ENCODE measurements at regions not wholly inside any gene's neighbourhood (a gene's known extent, or its start where the extent isn't known, plus 50 kb on each side); places are given as distances from the start of the nearest gene placed in this dataset.

DNA sequence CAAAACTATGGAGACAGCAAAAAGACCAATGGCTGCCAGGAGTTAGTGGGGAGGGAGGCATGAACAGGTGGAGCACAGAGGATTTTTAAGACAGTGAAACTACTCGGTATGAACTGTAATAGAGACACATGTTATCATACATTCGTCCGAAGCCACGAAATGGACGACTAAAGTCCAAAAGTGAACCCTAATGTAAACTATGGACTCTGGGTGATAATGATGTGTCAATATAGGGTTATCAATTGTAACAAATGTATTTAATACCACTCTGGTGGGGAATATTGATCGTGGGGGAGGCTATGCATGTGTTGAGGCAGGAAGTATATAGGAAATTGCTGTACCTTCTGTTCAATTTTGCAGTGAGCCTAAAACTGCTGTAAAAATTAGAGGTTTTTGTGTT lies 107.0 kb downstream of the CPN2 start:
- H3K4me3 ChIP-seq (ENCODE audit: low read depth, low read length): no peak overlapping the region
- no peaks in the 10 kb centered on the region for H3K27me3 ChIP-seq (ENCODE audit: control insufficient read depth, insufficient read depth, low read length)
- H3K9ac ChIP-seq (ENCODE audit: low read depth, low read length): no peak overlapping the region
- no peaks in the 10 kb centered on the region for H3K9me3 ChIP-seq (ENCODE audit: control insufficient read depth, insufficient read depth, low read length)
- no peaks in the 10 kb centered on the region for H3K4me1 ChIP-seq (ENCODE audit: control insufficient read depth, insufficient read depth, low read length)
- no peaks in the 10 kb centered on the region for H3K36me3 ChIP-seq (ENCODE audit: control insufficient read depth, insufficient read depth, low read length)

DNA sequence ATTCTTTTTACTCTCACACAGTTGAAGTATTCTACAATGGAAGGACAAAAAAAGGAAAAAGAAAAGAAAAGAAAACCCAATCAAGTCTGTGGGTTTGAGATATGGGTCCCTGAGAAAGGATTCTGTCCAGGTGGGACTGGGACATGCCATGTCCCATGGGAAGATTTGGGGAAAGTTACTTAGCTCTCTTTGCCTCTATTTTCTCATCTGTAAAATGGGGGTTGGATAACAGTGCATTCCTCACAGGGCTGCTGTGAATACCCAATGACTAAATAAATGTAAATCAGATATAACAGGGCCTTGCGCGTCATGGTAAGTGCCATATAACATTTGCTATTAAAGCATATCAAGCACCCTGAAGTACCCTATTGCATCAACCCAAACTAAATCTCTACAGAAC lies 105.7 kb downstream of the CPN2 start:
- no peaks in the 10 kb centered on the region for H3K9me3 ChIP-seq (ENCODE audit: control insufficient read depth, insufficient read depth, low read length)
- no peaks in the 10 kb centered on the region for H3K36me3 ChIP-seq (ENCODE audit: control insufficient read depth, insufficient read depth, low read length)
- no peaks in the 10 kb centered on the region for H3K4me1 ChIP-seq (ENCODE audit: control insufficient read depth, insufficient read depth, low read length)
- H3K4me3 ChIP-seq (ENCODE audit: low read depth, low read length): no peak overlapping the region
- no peak overlapping the region for H3K9ac ChIP-seq (ENCODE audit: low read depth, low read length)
- no peaks in the 10 kb centered on the region for H3K27me3 ChIP-seq (ENCODE audit: control insufficient read depth, insufficient read depth, low read length)

DNA sequence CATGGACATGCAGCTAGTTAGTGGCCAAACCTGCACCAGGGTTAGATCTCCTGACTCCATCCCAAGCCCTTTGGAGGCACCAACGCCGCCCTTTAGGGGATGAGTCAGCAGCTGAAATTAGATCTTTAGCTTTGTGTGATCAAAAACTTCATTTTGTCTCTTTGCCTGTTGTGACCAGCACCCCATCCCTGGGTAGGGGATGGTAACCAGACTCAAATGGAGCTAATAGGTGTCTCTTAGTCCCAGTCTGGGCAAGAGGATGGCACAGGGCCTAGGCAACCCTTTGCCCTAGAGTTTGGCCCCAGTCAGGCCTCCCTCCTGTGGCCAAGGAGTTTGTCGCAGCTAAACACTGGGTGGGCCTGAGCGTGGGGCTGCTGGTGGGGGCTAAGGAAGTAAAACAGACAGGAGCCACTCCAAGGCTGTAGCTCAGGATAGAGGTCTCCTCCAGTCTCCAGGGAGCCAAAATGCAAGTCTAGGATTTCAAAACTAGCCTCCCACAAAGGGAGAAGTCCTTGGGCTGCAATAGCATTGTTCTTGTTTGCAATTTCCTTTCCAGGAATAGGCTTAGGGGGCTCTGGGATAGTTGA lies 105.1 kb downstream of the CPN2 start:
- H3K4me1 ChIP-seq (ENCODE audit: control insufficient read depth, insufficient read depth, low read length): no peaks in the 10 kb centered on the region
- H3K27me3 ChIP-seq (ENCODE audit: control insufficient read depth, insufficient read depth, low read length): no peaks in the 10 kb centered on the region
- H3K4me3 ChIP-seq (ENCODE audit: low read depth, low read length): no peak overlapping the region
- H3K9ac ChIP-seq (ENCODE audit: low read depth, low read length): no peak overlapping the region
- H3K36me3 ChIP-seq (ENCODE audit: control insufficient read depth, insufficient read depth, low read length): no peaks in the 10 kb centered on the region
- H3K9me3 ChIP-seq (ENCODE audit: control insufficient read depth, insufficient read depth, low read length): no peaks in the 10 kb centered on the region

DNA sequence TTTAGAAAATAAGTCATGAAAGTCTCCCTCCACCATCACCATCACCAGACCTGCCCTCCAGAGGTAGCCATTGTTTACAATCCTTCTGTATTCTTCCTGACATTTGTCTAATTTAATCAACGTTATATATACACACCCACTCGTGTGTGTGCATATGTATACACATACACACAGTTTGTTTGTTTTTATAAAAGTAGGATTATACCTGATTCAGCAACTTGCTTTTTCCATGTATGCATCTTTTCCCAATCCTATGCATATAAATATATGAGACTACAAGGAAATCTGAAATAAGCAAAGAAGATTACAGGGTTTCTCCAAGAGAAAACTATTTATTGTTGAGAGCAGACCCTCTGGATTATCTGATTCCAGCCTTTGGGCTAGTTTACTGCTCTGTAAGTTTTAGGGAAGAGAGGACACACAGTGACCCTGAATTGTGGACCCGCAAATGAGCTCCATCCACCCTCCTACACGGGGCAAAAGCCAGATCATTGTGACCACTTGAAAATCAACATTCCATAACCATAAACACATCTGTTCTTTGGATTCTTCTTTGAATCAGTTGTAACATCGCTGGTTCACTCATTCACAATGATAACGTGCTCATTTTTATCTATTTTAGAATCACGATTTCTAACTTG lies 104.3 kb downstream of the CPN2 start:
- Histone ChIP-seq H3K4me3 (ENCODE audit: low read depth, low read length) (no peak overlapping the region), H3K36me3 (ENCODE audit: control insufficient read depth, insufficient read depth, low read length) (no peaks in the 10 kb centered on the region), H3K9me3 (ENCODE audit: control insufficient read depth, insufficient read depth, low read length) (no peaks in the 10 kb centered on the region), H3K9ac (ENCODE audit: low read depth, low read length) (no peak overlapping the region), H3K27me3 (ENCODE audit: control insufficient read depth, insufficient read depth, low read length) (no peaks in the 10 kb centered on the region), H3K4me1 (ENCODE audit: control insufficient read depth, insufficient read depth, low read length) (no peaks in the 10 kb centered on the region)

DNA sequence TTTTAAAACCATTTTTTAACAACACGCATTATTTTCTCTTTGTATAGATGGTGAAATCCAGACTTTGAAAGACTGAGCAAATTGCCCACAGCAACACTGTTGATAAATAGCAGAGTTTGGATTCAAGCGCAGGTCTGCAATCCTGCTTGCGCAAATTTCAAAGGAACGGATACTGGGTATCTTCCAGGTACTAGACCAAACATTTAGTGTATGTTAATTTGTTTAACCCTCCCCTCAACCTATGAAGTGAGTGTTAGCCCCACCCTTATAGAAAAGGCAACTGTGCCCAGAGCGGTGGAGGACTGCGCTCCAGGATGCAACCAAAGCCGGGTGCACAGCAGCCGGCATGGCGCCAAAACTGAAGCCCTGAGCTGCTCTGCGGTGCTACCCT lies 103.8 kb downstream of the CPN2 start:
- no peaks in the 10 kb centered on the region for H3K4me1 ChIP-seq (ENCODE audit: control insufficient read depth, insufficient read depth, low read length)
- no peak overlapping the region for H3K9ac ChIP-seq (ENCODE audit: low read depth, low read length)

DNA sequence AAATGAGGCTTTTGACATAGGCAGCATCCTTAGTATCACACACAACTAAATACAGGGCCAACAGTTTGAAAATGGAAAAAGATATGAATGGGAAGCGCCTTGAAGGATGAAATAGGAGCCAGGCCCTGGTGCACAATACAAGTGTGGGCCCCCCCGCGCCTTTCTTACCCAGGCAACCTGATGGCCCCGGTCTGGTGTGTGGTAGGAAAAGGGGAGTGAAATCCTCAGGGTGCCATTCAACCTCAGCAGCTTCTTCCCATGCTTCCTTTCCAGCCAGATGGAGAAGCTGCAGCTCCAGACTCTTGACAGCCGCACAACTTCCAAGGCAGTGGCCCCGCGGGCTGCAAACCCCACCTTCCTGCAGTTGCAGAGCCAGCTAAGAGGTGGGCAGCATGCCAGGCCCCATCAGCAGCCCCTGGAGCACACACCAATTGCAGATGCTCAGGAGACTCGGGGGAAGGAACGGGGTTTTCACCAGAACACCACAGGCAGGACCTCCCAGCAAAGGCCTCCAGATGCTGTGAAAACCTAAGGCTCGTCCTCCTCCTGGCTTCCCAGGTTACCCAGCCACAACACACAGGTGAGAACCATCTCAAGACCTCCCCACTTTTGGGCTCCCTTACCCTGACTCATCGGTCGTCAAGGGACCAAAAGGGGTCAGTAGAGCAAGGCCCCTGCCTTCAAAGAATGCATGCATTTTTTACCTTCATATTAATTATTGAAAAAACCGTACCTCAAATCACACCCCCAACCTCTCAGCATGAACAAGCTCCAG lies 101.6 kb downstream of the CPN2 start:
- no peaks in the 10 kb centered on the region for H3K4me1 ChIP-seq (ENCODE audit: control insufficient read depth, insufficient read depth, low read length)
- H3K9me3 ChIP-seq (ENCODE audit: control insufficient read depth, insufficient read depth, low read length): no peaks in the 10 kb centered on the region

More for the DNA sequence above, 103.8 kb downstream of the CPN2 start:
- H3K36me3 ChIP-seq (ENCODE audit: control insufficient read depth, insufficient read depth, low read length): no peaks in the 10 kb centered on the region
- no peaks in the 10 kb centered on the region for H3K9me3 ChIP-seq (ENCODE audit: control insufficient read depth, insufficient read depth, low read length)
- no peaks in the 10 kb centered on the region for H3K27me3 ChIP-seq (ENCODE audit: control insufficient read depth, insufficient read depth, low read length)
- no peak overlapping the region for H3K4me3 ChIP-seq (ENCODE audit: low read depth, low read length)

DNA sequence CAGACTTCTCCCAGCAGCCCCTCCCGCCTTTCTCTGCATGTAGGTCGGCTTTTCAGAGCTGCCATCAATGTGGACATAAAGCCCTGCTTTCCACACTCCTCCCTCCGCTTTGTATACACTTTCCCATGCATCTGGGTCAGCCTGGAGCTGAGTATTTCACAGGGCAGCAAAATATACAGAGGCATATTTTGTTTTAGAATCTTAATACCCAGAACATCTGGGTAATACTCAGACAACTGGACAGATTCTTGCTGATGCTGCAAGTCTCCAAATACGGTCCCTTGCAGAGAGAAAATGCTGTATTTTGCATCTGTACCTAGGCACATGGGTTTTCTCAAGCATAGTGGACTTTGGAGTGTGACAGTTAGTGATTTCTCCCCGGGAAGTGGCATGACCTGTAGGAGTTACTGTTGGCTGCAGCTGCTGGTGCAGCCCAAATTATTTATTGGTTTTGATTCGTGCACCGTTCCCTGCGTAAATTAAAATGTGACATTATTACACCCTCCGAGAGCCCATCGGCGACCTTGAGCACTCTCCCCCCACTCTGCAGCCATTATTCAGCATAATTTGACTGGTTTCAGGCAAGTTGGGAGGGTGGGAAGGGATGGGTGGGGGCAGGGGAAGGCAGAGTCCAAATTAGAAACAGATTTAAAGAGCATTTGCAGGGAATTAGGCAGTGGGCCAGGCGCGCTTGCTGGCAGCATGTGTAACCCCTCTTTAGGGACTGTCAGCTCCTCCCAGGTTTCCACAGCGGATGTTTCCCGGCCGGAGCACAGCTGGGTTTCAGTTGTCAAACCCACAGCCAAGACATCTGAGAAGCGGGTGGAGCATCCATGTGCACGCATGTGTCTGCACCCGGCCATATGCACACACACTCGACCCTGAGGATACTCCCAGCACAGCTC lies 100.8 kb downstream of the CPN2 start:
- H3K9me3 ChIP-seq (ENCODE audit: control insufficient read depth, insufficient read depth, low read length): no peaks in the 10 kb centered on the region
- H3K9ac ChIP-seq (ENCODE audit: low read depth, low read length): no peak overlapping the region
- no peaks in the 10 kb centered on the region for H3K36me3 ChIP-seq (ENCODE audit: control insufficient read depth, insufficient read depth, low read length)
- H3K4me1 ChIP-seq (ENCODE audit: control insufficient read depth, insufficient read depth, low read length): no peaks in the 10 kb centered on the region
- H3K4me3 ChIP-seq (ENCODE audit: low read depth, low read length): no peak overlapping the region
- H3K27me3 ChIP-seq (ENCODE audit: control insufficient read depth, insufficient read depth, low read length): peaks cover 2% of the 10 kb centered on the region

More for the DNA sequence above, 101.6 kb downstream of the CPN2 start:
- Histone ChIP-seq H3K36me3 (ENCODE audit: control insufficient read depth, insufficient read depth, low read length) (no peaks in the 10 kb centered on the region), H3K9ac (ENCODE audit: low read depth, low read length) (no peak overlapping the region), H3K27me3 (ENCODE audit: control insufficient read depth, insufficient read depth, low read length) (peaks cover 2% of the 10 kb centered on the region), H3K4me3 (ENCODE audit: low read depth, low read length) (no peak overlapping the region)

DNA sequence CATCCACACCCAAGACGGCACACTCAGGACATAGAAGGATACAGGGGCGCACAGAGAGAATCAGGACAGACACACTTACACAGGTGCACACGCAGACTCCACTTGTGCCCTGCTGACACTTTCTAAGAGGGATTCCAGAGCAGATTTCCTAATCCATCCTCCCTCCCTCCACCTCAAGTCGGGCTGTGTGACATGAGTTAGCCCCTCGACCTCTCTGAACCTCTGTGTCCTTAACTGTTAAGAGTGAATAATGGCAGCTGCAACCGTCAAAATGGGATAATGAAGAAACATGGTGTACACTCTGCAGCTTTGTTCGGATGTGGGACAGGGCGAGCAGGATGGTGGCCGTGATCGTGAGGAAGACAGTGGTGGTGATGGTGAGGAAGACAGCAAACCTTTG lies 100.1 kb downstream of the CPN2 start:
- H3K4me1 ChIP-seq (ENCODE audit: control insufficient read depth, insufficient read depth, low read length): no peaks in the 10 kb centered on the region
- no peaks in the 10 kb centered on the region for H3K9me3 ChIP-seq (ENCODE audit: control insufficient read depth, insufficient read depth, low read length)
- no peaks in the 10 kb centered on the region for H3K36me3 ChIP-seq (ENCODE audit: control insufficient read depth, insufficient read depth, low read length)
- no peak overlapping the region for H3K9ac ChIP-seq (ENCODE audit: low read depth, low read length)
- H3K27me3 ChIP-seq (ENCODE audit: control insufficient read depth, insufficient read depth, low read length): peaks cover 2% of the 10 kb centered on the region
- no peak overlapping the region for H3K4me3 ChIP-seq (ENCODE audit: low read depth, low read length)

DNA sequence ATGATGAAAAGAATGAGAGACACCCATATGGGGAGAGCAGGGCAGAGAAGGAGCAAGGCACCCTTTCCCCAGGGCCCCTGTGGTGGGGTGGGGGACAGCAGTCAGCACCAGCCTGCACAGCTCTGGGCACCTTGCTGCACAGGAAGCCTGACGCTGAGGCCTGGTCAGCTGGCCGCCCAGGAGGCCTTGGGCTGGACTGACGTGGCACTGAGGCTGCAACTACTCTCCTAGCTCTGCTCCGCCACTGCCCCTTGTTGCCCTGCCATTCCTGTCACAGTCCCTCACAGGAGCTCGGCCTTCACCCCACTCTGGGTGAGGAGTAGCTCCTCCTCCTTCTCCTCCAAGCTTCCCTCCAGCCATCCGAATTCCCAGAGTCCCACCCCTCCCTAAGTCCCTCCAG lies 99.7 kb downstream of the CPN2 start:
- H3K4me3 ChIP-seq (ENCODE audit: low read depth, low read length): no peak overlapping the region
- no peaks in the 10 kb centered on the region for H3K9me3 ChIP-seq (ENCODE audit: control insufficient read depth, insufficient read depth, low read length)
- no peaks in the 10 kb centered on the region for H3K4me1 ChIP-seq (ENCODE audit: control insufficient read depth, insufficient read depth, low read length)
- peaks cover 2% of the 10 kb centered on the region for H3K27me3 ChIP-seq (ENCODE audit: control insufficient read depth, insufficient read depth, low read length)
- no peak overlapping the region for H3K9ac ChIP-seq (ENCODE audit: low read depth, low read length)
- H3K36me3 ChIP-seq (ENCODE audit: control insufficient read depth, insufficient read depth, low read length): no peaks in the 10 kb centered on the region

DNA sequence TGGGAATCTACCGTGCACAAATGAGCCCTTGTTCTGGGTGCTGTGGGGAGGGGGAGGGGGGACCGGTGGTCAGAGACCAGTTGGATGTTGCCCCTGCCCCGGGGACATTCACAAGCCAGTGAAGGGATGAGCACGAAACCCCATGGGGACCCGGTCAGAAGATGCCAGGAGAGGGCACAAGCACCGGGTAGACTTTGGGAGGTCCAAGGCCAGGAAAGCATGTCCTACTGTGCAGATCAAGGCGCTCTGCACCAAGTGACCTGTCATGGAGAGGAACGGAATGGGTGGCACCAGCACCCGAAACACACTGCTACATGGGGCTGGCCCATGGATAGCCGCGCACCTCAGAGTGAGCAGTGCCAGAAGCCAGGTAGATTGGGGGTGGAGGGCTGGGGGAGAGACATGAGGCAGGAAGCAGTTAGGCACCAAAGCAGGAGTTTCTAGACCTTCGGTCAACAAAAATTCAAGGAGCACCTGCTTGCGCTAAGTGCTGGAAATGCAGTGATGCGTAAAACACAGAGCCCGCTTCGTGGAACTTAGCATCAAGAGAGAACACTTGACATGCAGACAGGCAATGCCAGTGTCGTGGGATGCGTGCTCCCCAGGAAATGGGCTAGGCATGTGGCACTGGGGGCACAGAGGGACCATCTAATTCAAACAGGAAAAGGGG lies 99.1 kb downstream of the CPN2 start:
- Histone ChIP-seq H3K27me3 (ENCODE audit: control insufficient read depth, insufficient read depth, low read length) (peaks cover 2% of the 10 kb centered on the region), H3K9me3 (ENCODE audit: control insufficient read depth, insufficient read depth, low read length) (no peaks in the 10 kb centered on the region), H3K9ac (ENCODE audit: low read depth, low read length) (no peak overlapping the region), H3K4me1 (ENCODE audit: control insufficient read depth, insufficient read depth, low read length) (no peaks in the 10 kb centered on the region), H3K4me3 (ENCODE audit: low read depth, low read length) (no peak overlapping the region), H3K36me3 (ENCODE audit: control insufficient read depth, insufficient read depth, low read length) (no peaks in the 10 kb centered on the region)

DNA sequence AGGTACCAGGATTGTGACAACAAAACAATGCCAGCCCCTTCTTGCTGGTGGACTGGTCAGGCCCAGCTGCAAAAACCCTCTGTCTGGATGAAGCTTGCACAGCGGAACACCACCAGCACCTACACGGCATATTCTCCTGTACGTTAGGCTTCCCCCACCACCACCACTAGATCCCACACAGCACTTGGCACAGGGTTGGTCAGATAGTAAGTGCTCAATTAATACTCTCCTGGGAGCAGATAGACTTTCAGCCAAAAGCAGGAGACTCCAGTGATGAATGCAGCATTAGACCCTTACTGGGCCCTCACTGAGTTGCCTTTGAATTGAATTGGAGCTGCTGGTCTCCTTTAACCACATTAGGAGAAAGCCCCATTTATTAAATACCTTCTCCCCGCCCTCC lies 97.9 kb downstream of the CPN2 start:
- Histone ChIP-seq H3K4me3 (ENCODE audit: low read depth, low read length) (no peak overlapping the region), H3K9me3 (ENCODE audit: control insufficient read depth, insufficient read depth, low read length) (peaks cover 2% of the 10 kb centered on the region), H3K36me3 (ENCODE audit: control insufficient read depth, insufficient read depth, low read length) (no peaks in the 10 kb centered on the region), H3K27me3 (ENCODE audit: control insufficient read depth, insufficient read depth, low read length) (peaks cover 2% of the 10 kb centered on the region), H3K9ac (ENCODE audit: low read depth, low read length) (no peak overlapping the region), H3K4me1 (ENCODE audit: control insufficient read depth, insufficient read depth, low read length) (no peaks in the 10 kb centered on the region)
